GM18873 (cell line): ENCODE measurements at regions not wholly inside any gene's neighbourhood (a gene's known extent, or its start where the extent isn't known, plus 50 kb on each side); places are given as distances from the start of the nearest gene placed in this dataset.

Experiments used
- ATAC-seq: cut with Tn5 transposase; IDR thresholded peaks from one replicate; pipeline ENCODE4 v1.9.1; 2021; ENCODE audit warnings: mild to moderate bottlenecking, moderate library complexity, moderate number of reproducible peaks; ENCODE audit not compliant: unreplicated experiment, low FRiP score

DNA sequence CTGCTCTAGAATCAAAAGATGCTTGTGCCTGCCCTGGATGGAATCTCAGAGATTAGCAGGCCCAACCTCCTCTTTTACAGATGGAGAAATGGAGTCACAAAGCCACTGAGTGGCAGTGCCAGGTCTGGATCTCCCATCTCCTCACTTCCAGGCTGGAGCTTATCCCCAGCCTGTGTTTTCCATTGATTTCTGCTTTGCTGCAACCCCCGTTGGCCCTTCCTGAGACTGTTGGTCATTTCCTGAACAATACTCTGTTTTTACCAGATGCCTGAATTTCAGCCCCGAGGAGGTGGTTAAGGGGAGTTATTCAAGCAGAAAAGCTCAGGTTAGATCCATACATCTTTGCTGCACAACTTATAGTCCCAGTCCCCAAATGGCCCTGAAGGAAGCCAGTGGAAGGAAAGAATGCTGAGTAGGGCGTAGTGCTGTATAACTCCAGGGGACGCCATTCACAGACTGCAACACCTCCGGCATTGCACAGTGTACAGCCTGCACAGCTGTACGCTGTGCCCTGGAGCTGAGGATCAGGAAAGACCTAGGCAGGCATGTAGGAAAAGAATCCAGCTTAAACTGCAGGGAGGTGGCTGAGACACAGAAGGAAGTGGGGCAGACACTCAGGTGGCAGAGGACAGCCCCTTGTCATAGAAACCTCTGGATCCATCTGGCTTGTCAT is 77.5 kb downstream of the RPLP1 start:
- ATAC-seq: no peak

- no peak for ATAC-seq
Observed at GRCh38 chr15:69530991-69531664, 78.5 kb downstream of the RPLP1 start.

GRCh38 chr15:69531665-69532027 is 79.0 kb downstream of the RPLP1 start:
- ATAC-seq: no peak

DNA sequence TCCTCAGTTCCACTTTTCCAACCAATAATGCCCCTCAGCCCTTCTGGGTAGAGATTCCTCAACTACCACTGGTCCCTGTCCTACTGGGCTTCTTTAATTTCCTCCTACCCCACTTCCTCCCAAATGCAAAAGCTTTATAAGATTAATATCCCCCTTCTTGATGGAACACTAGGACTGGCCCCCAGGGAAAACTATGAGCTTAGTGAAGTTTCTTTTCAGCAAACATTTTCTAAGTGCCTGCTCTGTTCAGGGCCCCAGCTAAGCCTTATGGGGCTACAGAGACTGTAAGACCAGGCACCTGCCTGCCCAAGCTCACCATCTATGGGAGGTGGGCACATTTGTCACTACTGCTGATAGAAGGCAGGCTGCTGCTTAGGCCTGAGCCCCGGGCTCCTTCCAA is 79.4 kb downstream of the RPLP1 start:
- no peak for ATAC-seq

- no peak for ATAC-seq
Observed at GRCh38 chr15:69532856-69533255, 80.2 kb downstream of the RPLP1 start.

GRCh38 chr15:69533522-69533921 is 80.9 kb downstream of the RPLP1 start:
- no peak for ATAC-seq

DNA sequence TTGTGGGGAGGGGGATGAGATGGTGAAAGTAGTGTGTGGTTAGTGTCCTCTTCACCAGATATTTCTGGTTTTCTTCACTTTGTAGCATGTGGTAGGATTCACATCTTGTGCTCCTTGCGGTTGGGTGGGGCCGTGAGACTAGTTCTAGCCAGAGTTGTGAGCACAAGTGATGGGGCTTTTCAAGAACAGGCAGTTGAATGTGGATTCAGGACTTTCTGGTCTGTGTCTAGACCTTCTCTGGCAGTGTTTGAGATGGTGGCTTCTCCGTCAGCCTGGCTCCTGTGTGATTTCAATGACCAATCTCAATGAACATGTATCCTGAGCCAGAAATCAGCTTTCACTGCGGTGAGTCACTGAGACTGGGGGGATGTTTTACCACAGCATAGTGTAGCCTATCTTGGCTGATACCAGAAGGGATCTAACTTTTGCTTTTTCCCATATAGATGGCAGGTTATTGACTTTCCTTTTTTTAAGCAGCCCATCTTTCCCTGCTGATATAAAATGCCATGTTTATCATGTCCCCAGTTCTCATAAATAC is 82.6 kb downstream of the RPLP1 start:
- ATAC-seq: no peak

DNA sequence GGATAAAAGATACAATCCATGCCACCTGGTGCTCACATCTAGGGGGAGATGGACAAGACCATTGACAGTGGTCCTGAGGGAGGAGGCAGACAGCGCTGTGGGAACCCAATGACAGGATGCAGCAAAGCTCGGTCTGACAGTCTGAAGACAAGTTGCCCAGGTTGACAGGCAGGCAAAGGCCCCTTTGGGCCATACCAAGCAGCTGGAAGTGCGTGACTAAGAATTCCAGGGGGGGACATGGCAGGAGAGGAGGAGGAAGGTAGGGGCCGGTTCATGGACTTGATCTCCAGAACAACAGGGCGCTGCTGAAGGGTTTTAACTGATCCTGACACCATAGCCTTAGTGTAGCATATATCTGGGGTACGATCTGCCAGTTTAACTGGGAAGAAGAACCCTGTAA is 83.4 kb downstream of the RPLP1 start:
- ATAC-seq: no peak

DNA sequence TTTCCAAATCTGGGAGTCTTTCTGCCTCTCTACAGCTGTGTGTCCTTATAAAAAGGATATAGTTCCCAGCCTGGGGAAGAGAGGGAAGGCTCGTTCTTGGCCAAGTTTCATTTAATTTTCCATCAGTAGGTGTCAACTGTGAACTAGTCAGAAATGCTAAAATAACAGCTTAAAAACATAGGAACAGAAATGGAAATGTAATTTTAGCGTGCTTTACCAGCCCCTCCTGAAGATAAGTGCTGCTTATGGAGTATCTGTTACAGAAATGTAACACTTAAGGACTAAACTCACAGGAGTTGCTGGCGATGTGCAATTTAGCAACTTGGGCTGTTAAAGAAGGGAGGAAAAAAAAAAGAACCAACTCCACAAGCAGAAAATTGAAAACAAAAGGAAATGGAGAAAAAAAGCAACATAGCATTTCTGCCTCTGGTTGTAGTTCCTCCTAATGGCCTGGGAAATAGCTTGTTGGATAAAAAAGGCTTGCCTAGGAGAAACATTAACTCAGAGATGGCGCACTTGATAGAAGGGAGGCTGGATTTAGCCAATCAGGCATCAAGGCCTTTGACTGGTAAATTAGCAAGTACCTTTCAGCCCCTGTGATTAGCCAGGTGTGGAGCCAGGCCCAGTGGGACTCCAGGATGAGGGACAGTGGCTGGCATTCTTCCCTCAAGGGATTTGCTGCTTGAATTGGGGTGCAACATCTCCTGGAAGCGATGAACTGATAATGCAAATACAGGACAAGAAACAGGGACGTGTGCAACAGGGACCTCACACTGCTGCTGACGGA is 84.3 kb downstream of the RPLP1 start:
- ATAC-seq: no peak

GRCh38 chr15:69537901-69538300 is 85.3 kb downstream of the RPLP1 start:
- no peak for ATAC-seq

- no peak for ATAC-seq
Observed at GRCh38 chr15:69538379-69538778, 85.8 kb downstream of the RPLP1 start.

GRCh38 chr15:69539345-69539744 is 86.7 kb downstream of the RPLP1 start:
- ATAC-seq: no peak

DNA sequence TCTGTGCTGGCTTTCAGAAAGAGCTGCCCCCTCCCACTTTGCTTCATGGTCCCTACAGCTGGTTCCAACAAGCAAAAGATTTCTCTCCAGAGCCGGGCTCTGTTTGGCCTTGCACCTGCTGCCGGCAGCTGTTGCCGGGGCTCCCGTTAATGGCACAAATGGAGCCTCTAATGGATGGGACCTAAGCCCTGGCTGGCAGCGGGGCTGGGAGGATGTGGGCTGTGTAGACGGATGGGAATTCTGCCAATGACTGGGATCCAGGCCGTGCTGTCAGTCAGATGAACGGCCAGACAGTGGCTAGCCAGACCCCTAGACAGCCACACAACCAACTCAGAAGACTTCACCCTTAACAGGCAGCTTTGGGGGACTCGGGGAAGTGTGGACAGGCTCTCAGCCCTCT is 88.0 kb downstream of the RPLP1 start:
- ATAC-seq: no peak

DNA sequence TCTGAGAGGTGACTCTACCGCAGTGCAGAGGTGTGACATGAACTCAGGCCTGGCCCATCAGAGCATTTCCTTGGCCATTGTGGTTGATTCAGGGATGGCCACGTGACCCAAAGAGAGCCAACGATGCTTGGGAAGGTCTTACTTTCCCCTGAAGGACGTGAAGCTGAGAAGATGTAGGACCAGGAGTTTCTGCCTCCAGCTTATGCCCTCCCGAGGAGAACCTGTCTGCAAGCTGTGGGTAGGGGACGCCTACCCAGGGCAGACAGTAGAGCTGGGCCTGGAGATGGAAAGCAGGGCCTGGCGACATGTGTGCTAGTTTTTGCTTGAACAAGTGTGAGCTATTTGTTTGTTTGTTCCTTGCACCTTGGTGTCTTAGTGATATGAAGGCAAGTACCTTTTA is 89.4 kb downstream of the RPLP1 start:
- ATAC-seq: no peak

- ATAC-seq: no peak
Observed at GRCh38 chr15:69543681-69544364, 91.2 kb downstream of the RPLP1 start.

DNA sequence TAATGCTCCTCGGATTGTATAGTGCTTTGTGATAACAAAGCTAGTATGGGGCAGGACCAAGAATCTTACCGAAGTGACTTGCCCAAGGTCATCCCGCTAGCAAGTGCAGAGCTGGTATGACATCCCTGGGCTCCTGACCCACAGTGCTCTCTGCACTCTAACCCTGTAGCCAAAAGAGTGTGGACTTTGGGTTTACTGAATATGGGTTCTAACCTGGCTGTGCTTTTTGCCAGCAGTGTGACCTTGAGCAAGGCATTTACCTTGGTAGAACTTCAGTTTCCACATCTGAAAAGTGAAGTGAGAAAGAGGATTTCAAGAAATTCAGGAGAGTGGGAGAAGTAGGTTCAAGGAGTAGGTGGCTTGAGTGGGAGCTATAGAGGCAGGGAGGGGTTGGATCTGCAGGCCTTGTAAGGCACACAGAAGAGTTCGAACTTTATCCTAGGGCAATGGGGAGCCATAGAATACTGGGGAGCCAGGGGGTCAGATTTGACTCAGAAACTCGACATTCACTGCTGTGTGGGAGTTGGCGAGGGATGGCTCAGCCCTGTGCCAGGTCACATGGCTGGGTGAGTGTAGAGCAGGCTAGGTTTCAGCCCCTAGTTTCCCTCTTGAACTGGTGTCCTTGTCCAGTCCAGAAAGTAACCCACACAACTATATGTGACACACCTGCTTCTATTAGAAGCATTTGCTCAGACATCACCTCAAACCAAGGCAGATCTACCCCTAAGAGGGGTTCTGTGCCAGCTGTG is 91.9 kb downstream of the RPLP1 start:
- ATAC-seq: no peak

DNA sequence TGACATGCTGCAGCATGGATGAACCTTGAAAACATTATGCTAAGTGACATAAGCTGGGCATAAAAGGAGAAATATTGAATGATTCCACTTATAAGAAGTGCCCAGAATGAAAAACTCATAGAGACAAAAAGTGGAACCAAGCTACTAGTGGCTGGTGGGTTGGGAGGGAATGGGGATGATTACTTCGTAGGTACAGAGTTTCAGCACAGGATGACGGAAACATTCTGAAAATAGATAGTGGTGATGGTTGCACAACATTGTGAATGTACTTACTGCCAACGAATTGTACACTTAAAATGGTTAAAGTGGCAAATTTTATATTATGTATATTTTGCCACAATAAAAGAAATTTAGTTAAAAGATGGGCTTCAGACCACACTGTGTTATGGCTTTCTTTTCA is 93.6 kb downstream of the RPLP1 start:
- no peak for ATAC-seq

DNA sequence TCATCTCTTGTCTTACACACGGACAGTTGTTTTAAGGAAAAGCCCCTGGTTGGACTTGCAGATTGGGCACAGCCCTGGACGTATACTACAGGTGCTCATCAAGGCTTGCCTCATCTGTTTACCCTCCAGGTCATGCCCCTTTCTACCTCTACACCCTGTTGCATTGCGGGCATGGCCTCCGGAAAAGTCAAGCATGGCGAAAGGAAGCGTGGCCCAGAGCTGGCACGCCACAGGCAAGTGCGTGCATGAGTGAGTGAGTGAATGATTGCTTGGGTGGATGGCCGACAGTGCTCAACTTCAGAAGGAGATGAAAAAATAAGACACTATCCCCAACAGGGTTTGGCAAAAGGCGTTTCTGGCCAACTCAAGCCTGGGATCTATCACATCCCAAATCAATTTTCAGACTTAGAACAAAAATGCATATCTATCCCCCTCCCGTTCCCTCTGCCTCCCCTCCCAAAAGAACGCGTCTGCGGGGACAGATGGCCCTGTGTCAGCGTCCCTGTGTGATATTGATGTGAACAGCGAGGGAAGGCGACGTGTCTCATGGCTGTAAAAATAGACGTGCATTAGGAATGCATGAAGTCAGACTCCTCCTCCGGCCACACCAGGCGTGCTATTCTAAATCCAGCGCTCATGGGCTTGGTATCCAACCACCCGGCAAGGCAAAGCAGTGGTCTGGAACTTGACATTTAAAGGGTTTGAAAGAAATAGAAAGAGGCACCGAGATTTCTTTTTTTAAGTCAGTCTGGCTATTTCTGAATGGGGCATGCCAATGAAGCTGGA is 96.0 kb downstream of the RPLP1 start:
- no peak for ATAC-seq

DNA sequence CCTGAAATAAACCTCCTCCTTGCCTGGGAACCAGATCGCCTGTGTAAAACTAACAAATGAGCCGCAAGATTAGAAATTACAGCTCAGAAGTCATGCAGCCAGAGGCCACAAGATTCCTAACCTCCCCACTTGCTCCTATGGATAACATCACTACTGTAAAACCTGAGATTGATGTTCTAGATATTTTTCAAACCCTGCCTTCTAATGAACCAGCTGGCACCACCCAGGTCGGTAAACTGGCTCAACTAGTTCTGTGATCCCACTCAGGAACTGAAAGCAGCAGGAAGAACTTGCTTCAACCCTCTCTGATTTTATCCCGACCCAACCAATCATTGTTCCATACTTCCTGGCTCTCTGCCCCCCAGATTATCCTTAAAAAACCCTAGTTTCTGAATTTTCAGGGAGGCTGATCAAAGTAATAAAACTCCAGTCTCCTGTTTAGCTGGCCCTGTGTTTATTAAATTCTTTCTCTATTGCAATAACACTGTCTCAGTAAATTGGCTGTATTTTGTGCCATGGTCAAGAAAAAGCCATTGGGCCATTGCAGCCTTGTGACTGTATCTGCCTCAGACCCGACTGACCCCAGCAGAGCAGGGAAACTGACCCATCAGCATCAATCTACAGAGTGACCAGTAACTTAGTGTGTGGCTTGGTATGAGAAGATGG is 98.9 kb downstream of the RPLP1 start:
- ATAC-seq: no peak
